Keratinocyte (primary cell): ENCODE measurements at regions not wholly inside any gene's neighbourhood (a gene's known extent, or its start where the extent isn't known, plus 50 kb on each side); places are given as distances from the start of the nearest gene placed in this dataset.

ENCODE experiments used
- DNase-seq: peaks from one replicate; pipeline ENCODE4 v3.0.0-alpha.2; 2011; ENCODE audit warnings: low read depth, missing footprints, low spot score
- FAIRE-seq: peaks from 2 replicates; lab custom pipeline; 2011; peaks lifted over from hg19 to GRCh38; lab: Jason Lieb, UNC
- H2AFZ ChIP-seq: 2 replicates; pipeline ENCODE4 v1.6.0; 2012; ENCODE audit warnings: low read length, control low read depth, inconsistent platforms; ENCODE audit not compliant: control insufficient read depth
- H3K27ac ChIP-seq: 2 replicates; pipeline ENCODE4 v1.5.1; 2011; ENCODE audit warnings: low read length; ENCODE audit not compliant: control insufficient read depth, insufficient read depth
- H3K27me3 ChIP-seq: 3 replicates; pipeline ENCODE4 v1.6.0; 2011; ENCODE audit warnings: low read length; ENCODE audit not compliant: control insufficient read depth, insufficient read depth; ENCODE audit errors: extremely low read depth
- H3K36me3 ChIP-seq, 2 experiments: 2 replicates in 1 of 2; 3 replicates in 1 of 2; pipeline ENCODE4 v1.5.1; 2011; ENCODE audit warnings: low read length in 2 of 2, mild to moderate bottlenecking in 1 of 2; ENCODE audit not compliant: control insufficient read depth in 2 of 2, insufficient read depth in 2 of 2; ENCODE audit errors: extremely low read depth in 1 of 2
- H3K4me1 ChIP-seq: 3 replicates; pipeline ENCODE4 v1.5.1; 2011; ENCODE audit warnings: low read length; ENCODE audit not compliant: control insufficient read depth, insufficient read depth; ENCODE audit errors: extremely low read depth
- H3K4me2 ChIP-seq: 3 replicates; pipeline ENCODE4 v1.6.0; 2011; ENCODE audit warnings: low read depth, low read length; ENCODE audit not compliant: control insufficient read depth, insufficient read depth; ENCODE audit errors: extremely low read depth
- H3K4me3 ChIP-seq, 3 experiments: fragments of 200-600 bp in 1 of 3; sonication (generic) in 1 of 3; 2 replicates in 2 of 3; 3 replicates in 1 of 3; pipeline ENCODE4 v1.5.1; 2011 to 2016; ENCODE audit warnings: low read length in 3 of 3, mild to moderate bottlenecking in 3 of 3, control low read depth in 2 of 3, inconsistent platforms in 1 of 3, low read depth in 1 of 3, mixed read lengths in 1 of 3, mixed run types in 1 of 3, moderate library complexity in 1 of 3; ENCODE audit not compliant: control insufficient read depth in 2 of 3, insufficient read depth in 2 of 3; ENCODE audit errors: extremely low read depth in 1 of 3
- H3K79me2 ChIP-seq: 2 replicates; pipeline ENCODE4 v1.6.0; 2012; ENCODE audit warnings: low read length; ENCODE audit not compliant: control insufficient read depth, insufficient read depth
- H3K9ac ChIP-seq: 3 replicates; pipeline ENCODE4 v1.6.0; 2011; ENCODE audit warnings: low read length; ENCODE audit not compliant: control insufficient read depth, insufficient read depth; ENCODE audit errors: extremely low read depth
- H3K9me1 ChIP-seq: 3 replicates; pipeline ENCODE4 v1.6.0; 2011; ENCODE audit warnings: low read length; ENCODE audit not compliant: control insufficient read depth, insufficient read depth; ENCODE audit errors: extremely low read depth
- H3K9me3 ChIP-seq: 2 replicates; pipeline ENCODE4 v1.5.1; 2012; ENCODE audit warnings: low read depth, low read length; ENCODE audit not compliant: control insufficient read depth
- H4K20me1 ChIP-seq: 3 replicates; pipeline ENCODE4 v1.6.0; 2011; ENCODE audit warnings: low read length; ENCODE audit not compliant: control insufficient read depth, insufficient read depth; ENCODE audit errors: extremely low read depth
- CTCF ChIP-seq, 3 experiments: IDR thresholded peaks in 1 of 3; conservative IDR thresholded peaks in 1 of 3; optimal IDR thresholded peaks in 1 of 3; 2 replicates in 2 of 3; 3 replicates in 1 of 3; pipeline versions ENCODE3 to v1.5.1; 2011; ENCODE audit warnings: low read length in 3 of 3, mild to moderate bottlenecking in 3 of 3, moderate library complexity in 2 of 3, control low read depth in 1 of 3, inconsistent platforms in 1 of 3; ENCODE audit not compliant: insufficient read depth in 2 of 3; ENCODE audit errors: extremely low read depth in 1 of 3
- EZH2 ChIP-seq: IDR thresholded peaks from one replicate; pipeline ENCODE4 v1.6.1; 2012; ENCODE audit warnings: inconsistent platforms, mild to moderate bottlenecking, low read length, moderate library complexity
- dilution Hi-C: fragments of 300-500 bp; cut with MboI; formaldehyde crosslinking; loops from one replicate; pipeline ENCODE4 v1.7.0; 2020; ENCODE audit warnings: low sequenced_read_pairs; ENCODE audit not compliant: extremely low pct_ligation_motif_present

DNA sequence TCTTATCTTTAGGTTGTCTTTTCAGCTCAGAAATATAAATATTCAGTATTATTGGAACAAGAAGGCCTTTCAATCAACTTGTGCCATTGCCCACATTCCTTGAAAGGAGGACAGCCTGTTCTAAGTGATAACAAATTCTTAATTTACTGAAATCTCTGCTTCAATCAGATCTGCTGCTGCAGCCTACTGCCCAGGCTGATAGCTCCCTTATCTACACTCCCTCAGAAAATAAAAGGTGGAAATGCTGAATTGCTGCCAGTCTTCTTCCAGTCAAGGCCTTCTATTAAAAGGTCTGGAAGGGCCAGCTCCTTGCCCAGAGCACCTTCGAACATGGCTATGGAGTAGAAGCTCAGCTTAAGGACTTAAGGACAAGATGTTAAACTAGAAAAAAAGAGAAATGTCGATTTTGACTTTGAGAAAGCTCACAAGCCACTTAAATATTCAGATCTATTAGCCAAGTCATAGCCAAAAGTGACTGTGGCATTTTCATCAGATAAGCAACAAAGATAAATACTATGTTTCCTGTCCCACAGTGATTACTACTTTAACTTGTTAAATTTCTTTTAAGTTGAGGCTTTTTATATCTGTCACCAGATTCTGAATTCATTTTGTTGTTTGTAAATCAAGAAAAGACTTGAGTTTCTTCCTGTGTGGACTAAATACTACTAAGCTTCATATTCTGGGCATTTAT is 480.5 kb upstream of the CBLB start:
- TF ChIP-seq CTCF (optimal IDR thresholded peaks at IDR 0.05 in 1 of 3, IDR thresholded peaks at IDR 0.05 in 1 of 3, conservative IDR thresholded peaks at IDR 0.05 in 1 of 3; ENCODE audit: extremely low read depth in 1 of 3, insufficient read depth in 2 of 3, low read length in 3 of 3) (no peak), EZH2 (no peak)
- Histone ChIP-seq H3K9me3 (no peaks in the 10 kb centered on the region), H3K4me1 (no peaks in the 10 kb centered on the region), H3K27me3 (no peaks in the 10 kb centered on the region), H3K9me1 (no peaks in the 10 kb centered on the region), H3K4me3 (no peak overlapping the region), H3K27ac (no peak overlapping the region), H3K9ac (no peak overlapping the region), H4K20me1 (no peaks in the 10 kb centered on the region), H2AFZ (no peak overlapping the region), H3K4me2 (no peak overlapping the region), H3K36me3 (no peaks in the 10 kb centered on the region), H3K79me2 (no peaks in the 10 kb centered on the region)
- dilution Hi-C loops = no loop called here
- FAIRE-seq (no peak), DNase-seq (no peak)

- Histone ChIP-seq H3K9me1 (no peaks in the 10 kb centered on the region), H3K9ac (no peak overlapping the region), H3K36me3 (no peaks in the 10 kb centered on the region), H3K27me3 (no peaks in the 10 kb centered on the region), H4K20me1 (no peaks in the 10 kb centered on the region), H3K4me3 (no peak overlapping the region), H3K27ac (no peak overlapping the region), H2AFZ (no peak overlapping the region), H3K4me1 (no peaks in the 10 kb centered on the region), H3K4me2 (no peak overlapping the region), H3K79me2 (no peaks in the 10 kb centered on the region), H3K9me3 (no peaks in the 10 kb centered on the region)
- DNase-seq (no peak), FAIRE-seq (no peak)
- dilution Hi-C loops = no loop called here
- no peak for TF ChIP-seq CTCF (optimal IDR thresholded peaks at IDR 0.05 in 1 of 3, IDR thresholded peaks at IDR 0.05 in 1 of 3, conservative IDR thresholded peaks at IDR 0.05 in 1 of 3; ENCODE audit: extremely low read depth in 1 of 3, insufficient read depth in 2 of 3, low read length in 3 of 3)
- no peak for TF ChIP-seq EZH2
Observed at GRCh38 chr3:106355873-106356272, 487.1 kb upstream of the CBLB start.
